SK-N-SH (cell line): ENCODE measurements at regions not wholly inside any gene's neighbourhood (a gene's known extent, or its start where the extent isn't known, plus 50 kb on each side); places are given as distances from the start of the nearest gene placed in this dataset.

Experiments used
- RCOR1 ChIP-seq: fragments of 150-350 bp; IDR thresholded peaks from 2 replicates; pipeline ENCODE4 v1.6.1; 2017; ENCODE audit warnings: antibody characterized with exemption, low read length
- TF ChIP-seq, protein P1 (sequence below): IDR thresholded peaks from 2 replicates; pipeline ENCODE4 v1.6.1; 2012; ENCODE audit warnings: mild to moderate bottlenecking, low read depth, low read length, moderate library complexity

- TF ChIP-seq, protein P1, sequence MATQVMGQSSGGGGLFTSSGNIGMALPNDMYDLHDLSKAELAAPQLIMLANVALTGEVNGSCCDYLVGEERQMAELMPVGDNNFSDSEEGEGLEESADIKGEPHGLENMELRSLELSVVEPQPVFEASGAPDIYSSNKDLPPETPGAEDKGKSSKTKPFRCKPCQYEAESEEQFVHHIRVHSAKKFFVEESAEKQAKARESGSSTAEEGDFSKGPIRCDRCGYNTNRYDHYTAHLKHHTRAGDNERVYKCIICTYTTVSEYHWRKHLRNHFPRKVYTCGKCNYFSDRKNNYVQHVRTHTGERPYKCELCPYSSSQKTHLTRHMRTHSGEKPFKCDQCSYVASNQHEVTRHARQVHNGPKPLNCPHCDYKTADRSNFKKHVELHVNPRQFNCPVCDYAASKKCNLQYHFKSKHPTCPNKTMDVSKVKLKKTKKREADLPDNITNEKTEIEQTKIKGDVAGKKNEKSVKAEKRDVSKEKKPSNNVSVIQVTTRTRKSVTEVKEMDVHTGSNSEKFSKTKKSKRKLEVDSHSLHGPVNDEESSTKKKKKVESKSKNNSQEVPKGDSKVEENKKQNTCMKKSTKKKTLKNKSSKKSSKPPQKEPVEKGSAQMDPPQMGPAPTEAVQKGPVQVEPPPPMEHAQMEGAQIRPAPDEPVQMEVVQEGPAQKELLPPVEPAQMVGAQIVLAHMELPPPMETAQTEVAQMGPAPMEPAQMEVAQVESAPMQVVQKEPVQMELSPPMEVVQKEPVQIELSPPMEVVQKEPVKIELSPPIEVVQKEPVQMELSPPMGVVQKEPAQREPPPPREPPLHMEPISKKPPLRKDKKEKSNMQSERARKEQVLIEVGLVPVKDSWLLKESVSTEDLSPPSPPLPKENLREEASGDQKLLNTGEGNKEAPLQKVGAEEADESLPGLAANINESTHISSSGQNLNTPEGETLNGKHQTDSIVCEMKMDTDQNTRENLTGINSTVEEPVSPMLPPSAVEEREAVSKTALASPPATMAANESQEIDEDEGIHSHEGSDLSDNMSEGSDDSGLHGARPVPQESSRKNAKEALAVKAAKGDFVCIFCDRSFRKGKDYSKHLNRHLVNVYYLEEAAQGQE, result no peak
- TF ChIP-seq RCOR1, result no peak
Measured at GRCh38 chr13:90834700-90835099, 512.8 kb upstream of the MIR17HG start.
